ENCODE measurements at regions not wholly inside any gene's neighbourhood (a gene's known extent, or its start where the extent isn't known, plus 50 kb on each side); places are given as distances from the start of the nearest gene placed in this dataset.

GRCh38 chr13:109428146-109428545 is 358.2 kb downstream of the IRS2 start:
- no peak for TF ChIP-seq ZNF266 (tag by site-specific recombination; IDR thresholded peaks at IDR 0.05; ENCODE audit: low read depth)
- no peak for TF ChIP-seq ZNF132 (tag by site-specific recombination; IDR thresholded peaks at IDR 0.05; ENCODE audit: borderline replicate concordance)
